ENCODE measurements at regions not wholly inside any gene's neighbourhood (a gene's known extent, or its start where the extent isn't known, plus 50 kb on each side); places are given as distances from the start of the nearest gene placed in this dataset.
"Not testable (repeated sequence)": the region's sequence is repeated elsewhere in the genome, so short reads cannot be mapped to it uniquely, and the experiment has no call there.

GRCh38 chrX:13186643-13187042 lies 133.2 kb downstream of the ATXN3L start:
- DNase-seq (ENCODE audit: low spot score) = not testable (repeated sequence)

GRCh38 chrX:13180807-13181206 lies 136.4 kb upstream of the FAM9C start:
- DNase-seq (ENCODE audit: low spot score) = peak; percentile 74

GRCh38 chrX:13179586-13179985 lies 135.2 kb upstream of the FAM9C start:
- DNase-seq (ENCODE audit: low spot score) = no peak

- DNase-seq (ENCODE audit: low spot score) = no peak
Measured at GRCh38 chrX:13179100-13179499, 134.7 kb upstream of the FAM9C start.

GRCh38 chrX:13177921-13178566 lies 133.6 kb upstream of the FAM9C start:
- DNase-seq (ENCODE audit: low spot score) = no peak

- DNase-seq (ENCODE audit: low spot score) = no peak
Measured at GRCh38 chrX:13175056-13175455, 130.6 kb upstream of the FAM9C start.

GRCh38 chrX:13170966-13171558 lies 126.6 kb upstream of the FAM9C start:
- DNase-seq (ENCODE audit: low spot score) = no peak

- DNase-seq (ENCODE audit: low spot score) = no peak
Measured at GRCh38 chrX:13169684-13170083, 125.3 kb upstream of the FAM9C start.

- no peak for DNase-seq (ENCODE audit: low spot score)
Measured at GRCh38 chrX:13168269-13168668, 123.8 kb upstream of the FAM9C start.

- no peak for DNase-seq (ENCODE audit: low spot score)
Measured at GRCh38 chrX:13167481-13168231, 123.2 kb upstream of the FAM9C start.

- DNase-seq (ENCODE audit: low spot score) = no peak
Measured at GRCh38 chrX:13165266-13166189, 121.1 kb upstream of the FAM9C start.

GRCh38 chrX:13164611-13165010 lies 120.2 kb upstream of the FAM9C start:
- DNase-seq (ENCODE audit: low spot score) = no peak

- no peak for DNase-seq (ENCODE audit: low spot score)
Measured at GRCh38 chrX:13162772-13163410, 118.5 kb upstream of the FAM9C start.

GRCh38 chrX:13159886-13160285 lies 115.5 kb upstream of the FAM9C start:
- no peak for DNase-seq (ENCODE audit: low spot score)

GRCh38 chrX:13158911-13159310 lies 114.5 kb upstream of the FAM9C start:
- no peak for DNase-seq (ENCODE audit: low spot score)

GRCh38 chrX:13155550-13155949 lies 111.1 kb upstream of the FAM9C start:
- DNase-seq (ENCODE audit: low spot score) = not testable (repeated sequence)

GRCh38 chrX:13153796-13154195 lies 109.4 kb upstream of the FAM9C start:
- peak; percentile 33 for DNase-seq (ENCODE audit: low spot score)

GRCh38 chrX:13152518-13153185 lies 108.2 kb upstream of the FAM9C start:
- DNase-seq (ENCODE audit: low spot score) = no peak

GRCh38 chrX:13151828-13152517 lies 107.6 kb upstream of the FAM9C start:
- DNase-seq (ENCODE audit: low spot score) = peak; percentile 16

- DNase-seq (ENCODE audit: low spot score) = no peak
Measured at GRCh38 chrX:13149702-13150350, 105.4 kb upstream of the FAM9C start.
